ENCODE measurements at regions not wholly inside any gene's neighbourhood (a gene's known extent, or its start where the extent isn't known, plus 50 kb on each side); places are given as distances from the start of the nearest gene placed in this dataset.

DNA sequence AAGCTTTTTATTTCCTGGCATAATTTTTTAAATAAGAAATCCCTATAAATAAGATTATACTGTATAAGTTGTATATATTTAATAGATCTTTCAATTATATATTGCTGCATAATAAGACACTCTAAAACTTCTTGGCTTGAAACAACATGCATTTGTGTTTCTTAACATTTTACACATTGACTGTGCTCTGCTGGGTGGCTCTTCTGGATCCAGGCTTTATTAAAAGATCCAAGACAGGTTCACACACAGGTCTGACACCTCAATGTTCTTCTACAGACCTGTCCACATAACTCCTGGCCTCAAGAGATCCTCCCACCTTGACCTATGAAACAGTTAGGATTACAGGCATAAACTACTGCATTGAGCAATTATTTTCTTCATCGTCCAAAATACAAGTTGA lies 77.6 kb upstream of the PCDH17 start:
- no peak for TF ChIP-seq CTCF (conservative IDR thresholded peaks at IDR 0.05)
- no peak for TF ChIP-seq EZH2 (IDR thresholded peaks at IDR 0.05; ENCODE audit: low read depth)
